GM12878 (cell line): ENCODE measurements at regions not wholly inside any gene's neighbourhood (a gene's known extent, or its start where the extent isn't known, plus 50 kb on each side); places are given as distances from the start of the nearest gene placed in this dataset.

Source experiments
- ATAC-seq: fragments of 200-7000 bp; cut with Tn5 transposase; 3 replicates; pipeline ENCODE4 v1.9.1; 2020; ENCODE audit warnings: mild to moderate bottlenecking, moderate library complexity
- BruUV-seq: library from RNA; stranded (reverse); fragments of 400-500 nt; replicated peaks from 2 replicates; lab custom pipeline; 2021; lab: Mats Ljungman, UMichigan
- CTCF ChIA-PET: fragments of 300-600 bp; sonication (Branson Sonifier 250); formaldehyde crosslinking; extraction: SDS; loops from one replicate; lab custom pipeline; 2021; ENCODE audit warnings: inconsistent platforms; lab: Yijun Ruan, JAX
- POLR2A ChIA-PET: fragments of 350-600 bp; formaldehyde crosslinking; extraction: SDS; loops from one replicate; lab custom pipeline; 2021; ENCODE audit warnings: inconsistent platforms; lab: Charles Lee
- RAD21 ChIA-PET: fragments of 300-600 bp; sonication (Branson Sonifier 250); formaldehyde crosslinking; loops from one replicate; lab custom pipeline; 2023; ENCODE audit warnings: antibody characterized with exemption; ENCODE audit not compliant: unreplicated experiment; lab: Charles Lee
- SMC1A ChIA-PET: fragments of 300-600 bp; sonication (Branson Sonifier 250); formaldehyde crosslinking; loops from one replicate; lab custom pipeline; 2023; ENCODE audit not compliant: unreplicated experiment, uncharacterized antibody; lab: Charles Lee
- DNase-seq: peaks from one replicate; pipeline ENCODE4 v3.0.0-alpha.2; 2011; ENCODE audit warnings: low read depth, low spot score
- FAIRE-seq: peaks from 3 replicates; lab custom pipeline; 2011; peaks lifted over from hg19 to GRCh38; lab: Jason Lieb, UNC
- H2AFZ ChIP-seq: 2 replicates; pipeline ENCODE4 v1.6.0; 2011; ENCODE audit warnings: low read depth, low read length, control low read depth; ENCODE audit not compliant: control insufficient read depth
- H3K27ac ChIP-seq: 2 replicates; pipeline ENCODE4 v1.5.1; 2011; ENCODE audit warnings: control low read depth; ENCODE audit not compliant: control insufficient read depth, insufficient read depth
- H3K27me3 ChIP-seq, 2 experiments: replicated peaks in 1 of 2; 2 replicates each; pipeline versions ENCODE4 v1.6.0 to v1.6.1; 2011; ENCODE audit warnings: low read length in 1 of 2; ENCODE audit not compliant: control insufficient read depth in 2 of 2, insufficient read depth in 2 of 2
- H3K36me3 ChIP-seq, 2 experiments: 2 replicates each; pipeline ENCODE4 v1.5.1; 2011; ENCODE audit warnings: low read length in 1 of 2; ENCODE audit not compliant: control insufficient read depth in 2 of 2, insufficient read depth in 2 of 2
- H3K4me1 ChIP-seq: 2 replicates; pipeline ENCODE4 v1.6.1; 2011; ENCODE audit warnings: mild to moderate bottlenecking, low read length, moderate library complexity, mixed read lengths; ENCODE audit not compliant: control insufficient read depth, insufficient read depth
- H3K4me2 ChIP-seq: 2 replicates; pipeline ENCODE4 v1.6.0; 2011; ENCODE audit warnings: control low read depth; ENCODE audit not compliant: control insufficient read depth, insufficient read depth
- H3K4me3 ChIP-seq: fragments of 200-600 bp; sonication (generic); 2 replicates; pipeline ENCODE4 v1.5.1; 2016
- H3K79me2 ChIP-seq: 2 replicates; pipeline ENCODE4 v1.6.0; 2011; ENCODE audit warnings: low read length; ENCODE audit not compliant: control insufficient read depth, insufficient read depth
- H3K9ac ChIP-seq: 2 replicates; pipeline ENCODE4 v1.8.0; 2011; ENCODE audit warnings: low read length, control low read depth, mixed read lengths; ENCODE audit not compliant: control insufficient read depth, insufficient read depth
- H3K9me3 ChIP-seq: replicated peaks from 3 replicates; pipeline ENCODE4 v1.5.1; 2011; ENCODE audit warnings: mild to moderate bottlenecking, low read length; ENCODE audit not compliant: control insufficient read depth, insufficient read depth
- H4K20me1 ChIP-seq: 2 replicates; pipeline ENCODE4 v1.6.0; 2011; ENCODE audit not compliant: control insufficient read depth, insufficient read depth
- BRCA1 ChIP-seq: IDR thresholded peaks from 2 replicates; pipeline ENCODE4 v1.6.1; 2011; ENCODE audit warnings: low read depth, low read length, improper control_type of control experiment
- CEBPB ChIP-seq, 2 experiments: fragments of 150-350 bp in 1 of 2; IDR thresholded peaks; 2 replicates each; pipeline ENCODE4 v1.6.1; 2012 to 2014; ENCODE audit warnings: low read depth in 2 of 2, low read length in 2 of 2, borderline replicate concordance in 1 of 2, inconsistent platforms in 1 of 2
- MXI1 ChIP-seq: fragments of 150-350 bp; IDR thresholded peaks from 2 replicates; pipeline ENCODE4 v1.6.1; 2011; ENCODE audit warnings: low read depth, mild to moderate bottlenecking, inconsistent platforms, low read length, improper control_type of control experiment
- NFXL1 ChIP-seq: fragments of 450-650 bp; IDR thresholded peaks from 2 replicates; pipeline ENCODE4 v1.6.1; 2017; ENCODE audit warnings: antibody characterized with exemption, mild to moderate bottlenecking, borderline replicate concordance
- NR2F1 ChIP-seq: fragments of 450-650 bp; conservative IDR thresholded peaks from 2 replicates; pipeline ENCODE4 v1.6.1; 2017; ENCODE audit warnings: mild to moderate bottlenecking
- POLR2AphosphoS5 ChIP-seq: IDR thresholded peaks from 2 replicates; pipeline ENCODE4 v1.6.1; 2011; ENCODE audit warnings: mild to moderate bottlenecking, low read length, inconsistent platforms
- SPI1 ChIP-seq: IDR thresholded peaks from 2 replicates; pipeline ENCODE4 v1.6.1; 2011; ENCODE audit warnings: low read depth, mild to moderate bottlenecking, low read length, moderate library complexity, borderline replicate concordance; ENCODE audit not compliant: insufficient read depth
- TARDBP ChIP-seq: IDR thresholded peaks from 2 replicates; pipeline ENCODE4 v1.6.1; 2016; ENCODE audit warnings: borderline replicate concordance
- ZNF217 ChIP-seq: fragments of 450-650 bp; IDR thresholded peaks from 2 replicates; pipeline ENCODE4 v1.6.1; 2017; ENCODE audit warnings: antibody characterized with exemption, mild to moderate bottlenecking
- ZNF24 ChIP-seq: fragments of 450-650 bp; IDR thresholded peaks from 2 replicates; pipeline ENCODE4 v1.6.1; 2017; ENCODE audit warnings: antibody characterized with exemption, mild to moderate bottlenecking
- WGBS: methylation state at CpG from one replicate; pipeline ENCODE4 v1.1.6; 2016; ENCODE audit warnings: low lambda C conversion rate; ENCODE audit not compliant: insufficient replicate concordance, insufficient coverage; ENCODE audit errors: missing lambda C conversion rate; 5-methylcytosine and 5-hydroxymethylcytosine counted together
- in situ Hi-C: fragments of 300-500 bp; cut with MboI; formaldehyde crosslinking; loops from 9 replicates; pipeline ENCODE4 v1.14.3; 2018; ENCODE audit warnings: mixed read lengths
- intact Hi-C: fragments of 100-400 bp; cut with micrococcal nuclease; formaldehyde crosslinking; loops from one replicate; pipeline ENCODE4 v1.14.2; 2022; ENCODE audit not compliant: unreplicated experiment
- TF ChIP-seq, protein P1 (sequence below): fragments of 150-350 bp; IDR thresholded peaks from 2 replicates; pipeline ENCODE4 v1.6.1; 2014; ENCODE audit warnings: mild to moderate bottlenecking, low read depth, low read length
- TF ChIP-seq, protein P2 (sequence below): IDR thresholded peaks from 2 replicates; pipeline ENCODE4 v1.6.1; 2012; ENCODE audit warnings: mild to moderate bottlenecking, low read depth, low read length
- TF ChIP-seq, protein P3 (sequence below): fragments of 450-650 bp; IDR thresholded peaks from 2 replicates; pipeline ENCODE4 v1.6.1; 2017; ENCODE audit warnings: mild to moderate bottlenecking, moderate library complexity

- no peak for FAIRE-seq
- 21% methylated on average over 8 of the region's 8 CpGs for WGBS
- ChIA-PET RAD21 (no interaction called here), POLR2A (no interaction called here), CTCF (interaction anchor here (1.3 to 1.9 kb wide), 3 partner anchors 25 to 58 kb away, joined by 3 to 5 read pairs (median 4); no protein-coding TSS in a partner anchor), SMC1A (interaction anchor here (0.7 kb wide), 1 partner anchor 55 kb away, joined by 3 read pairs; no protein-coding TSS in a partner anchor)
- Histone ChIP-seq H3K4me3 (no peak overlapping the region), H3K79me2 (no peaks in the 10 kb centered on the region), H2AFZ (no peak overlapping the region), H3K4me1 (peaks cover 3% of the 10 kb centered on the region; the same call in 1 of the 2 replicates), H3K4me2 (no peak overlapping the region), H4K20me1 (no peaks in the 10 kb centered on the region), H3K9me3 (no peaks in the 10 kb centered on the region), H3K27ac (no peak overlapping the region), H3K9ac (no peak overlapping the region), H3K27me3 (no peaks in the 10 kb centered on the region), H3K36me3 (no peaks in the 10 kb centered on the region)
- no peak for TF ChIP-seq ZNF24
- TF ChIP-seq BRCA1, result no peak
- TF ChIP-seq, protein P1, sequence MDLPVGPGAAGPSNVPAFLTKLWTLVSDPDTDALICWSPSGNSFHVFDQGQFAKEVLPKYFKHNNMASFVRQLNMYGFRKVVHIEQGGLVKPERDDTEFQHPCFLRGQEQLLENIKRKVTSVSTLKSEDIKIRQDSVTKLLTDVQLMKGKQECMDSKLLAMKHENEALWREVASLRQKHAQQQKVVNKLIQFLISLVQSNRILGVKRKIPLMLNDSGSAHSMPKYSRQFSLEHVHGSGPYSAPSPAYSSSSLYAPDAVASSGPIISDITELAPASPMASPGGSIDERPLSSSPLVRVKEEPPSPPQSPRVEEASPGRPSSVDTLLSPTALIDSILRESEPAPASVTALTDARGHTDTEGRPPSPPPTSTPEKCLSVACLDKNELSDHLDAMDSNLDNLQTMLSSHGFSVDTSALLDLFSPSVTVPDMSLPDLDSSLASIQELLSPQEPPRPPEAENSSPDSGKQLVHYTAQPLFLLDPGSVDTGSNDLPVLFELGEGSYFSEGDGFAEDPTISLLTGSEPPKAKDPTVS, result no peak
- no peak for TF ChIP-seq TARDBP
- TF ChIP-seq ZNF217, result no peak
- TF ChIP-seq NFXL1, result no peak
- no peak for TF ChIP-seq MXI1
- TF ChIP-seq POLR2AphosphoS5, result no peak
- TF ChIP-seq, protein P2, sequence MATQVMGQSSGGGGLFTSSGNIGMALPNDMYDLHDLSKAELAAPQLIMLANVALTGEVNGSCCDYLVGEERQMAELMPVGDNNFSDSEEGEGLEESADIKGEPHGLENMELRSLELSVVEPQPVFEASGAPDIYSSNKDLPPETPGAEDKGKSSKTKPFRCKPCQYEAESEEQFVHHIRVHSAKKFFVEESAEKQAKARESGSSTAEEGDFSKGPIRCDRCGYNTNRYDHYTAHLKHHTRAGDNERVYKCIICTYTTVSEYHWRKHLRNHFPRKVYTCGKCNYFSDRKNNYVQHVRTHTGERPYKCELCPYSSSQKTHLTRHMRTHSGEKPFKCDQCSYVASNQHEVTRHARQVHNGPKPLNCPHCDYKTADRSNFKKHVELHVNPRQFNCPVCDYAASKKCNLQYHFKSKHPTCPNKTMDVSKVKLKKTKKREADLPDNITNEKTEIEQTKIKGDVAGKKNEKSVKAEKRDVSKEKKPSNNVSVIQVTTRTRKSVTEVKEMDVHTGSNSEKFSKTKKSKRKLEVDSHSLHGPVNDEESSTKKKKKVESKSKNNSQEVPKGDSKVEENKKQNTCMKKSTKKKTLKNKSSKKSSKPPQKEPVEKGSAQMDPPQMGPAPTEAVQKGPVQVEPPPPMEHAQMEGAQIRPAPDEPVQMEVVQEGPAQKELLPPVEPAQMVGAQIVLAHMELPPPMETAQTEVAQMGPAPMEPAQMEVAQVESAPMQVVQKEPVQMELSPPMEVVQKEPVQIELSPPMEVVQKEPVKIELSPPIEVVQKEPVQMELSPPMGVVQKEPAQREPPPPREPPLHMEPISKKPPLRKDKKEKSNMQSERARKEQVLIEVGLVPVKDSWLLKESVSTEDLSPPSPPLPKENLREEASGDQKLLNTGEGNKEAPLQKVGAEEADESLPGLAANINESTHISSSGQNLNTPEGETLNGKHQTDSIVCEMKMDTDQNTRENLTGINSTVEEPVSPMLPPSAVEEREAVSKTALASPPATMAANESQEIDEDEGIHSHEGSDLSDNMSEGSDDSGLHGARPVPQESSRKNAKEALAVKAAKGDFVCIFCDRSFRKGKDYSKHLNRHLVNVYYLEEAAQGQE, result no peak
- no peak for TF ChIP-seq NR2F1
- TF ChIP-seq, protein P3, sequence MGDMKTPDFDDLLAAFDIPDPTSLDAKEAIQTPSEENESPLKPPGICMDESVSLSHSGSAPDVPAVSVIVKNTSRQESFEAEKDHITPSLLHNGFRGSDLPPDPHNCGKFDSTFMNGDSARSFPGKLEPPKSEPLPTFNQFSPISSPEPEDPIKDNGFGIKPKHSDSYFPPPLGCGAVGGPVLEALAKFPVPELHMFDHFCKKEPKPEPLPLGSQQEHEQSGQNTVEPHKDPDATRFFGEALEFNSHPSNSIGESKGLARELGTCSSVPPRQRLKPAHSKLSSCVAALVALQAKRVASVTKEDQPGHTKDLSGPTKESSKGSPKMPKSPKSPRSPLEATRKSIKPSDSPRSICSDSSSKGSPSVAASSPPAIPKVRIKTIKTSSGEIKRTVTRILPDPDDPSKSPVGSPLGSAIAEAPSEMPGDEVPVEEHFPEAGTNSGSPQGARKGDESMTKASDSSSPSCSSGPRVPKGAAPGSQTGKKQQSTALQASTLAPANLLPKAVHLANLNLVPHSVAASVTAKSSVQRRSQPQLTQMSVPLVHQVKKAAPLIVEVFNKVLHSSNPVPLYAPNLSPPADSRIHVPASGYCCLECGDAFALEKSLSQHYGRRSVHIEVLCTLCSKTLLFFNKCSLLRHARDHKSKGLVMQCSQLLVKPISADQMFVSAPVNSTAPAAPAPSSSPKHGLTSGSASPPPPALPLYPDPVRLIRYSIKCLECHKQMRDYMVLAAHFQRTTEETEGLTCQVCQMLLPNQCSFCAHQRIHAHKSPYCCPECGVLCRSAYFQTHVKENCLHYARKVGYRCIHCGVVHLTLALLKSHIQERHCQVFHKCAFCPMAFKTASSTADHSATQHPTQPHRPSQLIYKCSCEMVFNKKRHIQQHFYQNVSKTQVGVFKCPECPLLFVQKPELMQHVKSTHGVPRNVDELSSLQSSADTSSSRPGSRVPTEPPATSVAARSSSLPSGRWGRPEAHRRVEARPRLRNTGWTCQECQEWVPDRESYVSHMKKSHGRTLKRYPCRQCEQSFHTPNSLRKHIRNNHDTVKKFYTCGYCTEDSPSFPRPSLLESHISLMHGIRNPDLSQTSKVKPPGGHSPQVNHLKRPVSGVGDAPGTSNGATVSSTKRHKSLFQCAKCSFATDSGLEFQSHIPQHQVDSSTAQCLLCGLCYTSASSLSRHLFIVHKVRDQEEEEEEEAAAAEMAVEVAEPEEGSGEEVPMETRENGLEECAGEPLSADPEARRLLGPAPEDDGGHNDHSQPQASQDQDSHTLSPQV, result no peak
- TF ChIP-seq SPI1, result no peak
- no peak for TF ChIP-seq CEBPB (IDR thresholded peaks at IDR 0.05; ENCODE audit: borderline replicate concordance in 1 of 2, low read depth in 2 of 2, low read length in 2 of 2)
- BruUV-seq, result no TSS peak
- no peak for ATAC-seq
- in situ Hi-C loops, result no loop called here
- no peak for DNase-seq
- intact Hi-C loops, result no loop called here
Observed at GRCh38 chr14:22715186-22715812, 51.2 kb upstream of the OXA1L start.
